A673 (cell line): ENCODE measurements at regions not wholly inside any gene's neighbourhood (a gene's known extent, or its start where the extent isn't known, plus 50 kb on each side); places are given as distances from the start of the nearest gene placed in this dataset.

Experiments
- EZH2 ChIP-seq: fragments of 200-600 bp; sonication (generic); IDR thresholded peaks from 2 replicates; pipeline ENCODE4 v1.6.1; 2017; ENCODE audit warnings: borderline replicate concordance, low read depth, mild to moderate bottlenecking, mixed read lengths, antibody characterized with exemption, low read length; ENCODE audit not compliant: poor library complexity, severe bottlenecking
- TF ChIP-seq, protein P1 (sequence below): fragments of 300-800, 200-600 bp; sonication (generic); conservative IDR thresholded peaks from 2 replicates; pipeline ENCODE4 v1.5.1; 2017; ENCODE audit warnings: low read depth, mild to moderate bottlenecking, antibody characterized with exemption, low read length, moderate library complexity, mixed read lengths

DNA sequence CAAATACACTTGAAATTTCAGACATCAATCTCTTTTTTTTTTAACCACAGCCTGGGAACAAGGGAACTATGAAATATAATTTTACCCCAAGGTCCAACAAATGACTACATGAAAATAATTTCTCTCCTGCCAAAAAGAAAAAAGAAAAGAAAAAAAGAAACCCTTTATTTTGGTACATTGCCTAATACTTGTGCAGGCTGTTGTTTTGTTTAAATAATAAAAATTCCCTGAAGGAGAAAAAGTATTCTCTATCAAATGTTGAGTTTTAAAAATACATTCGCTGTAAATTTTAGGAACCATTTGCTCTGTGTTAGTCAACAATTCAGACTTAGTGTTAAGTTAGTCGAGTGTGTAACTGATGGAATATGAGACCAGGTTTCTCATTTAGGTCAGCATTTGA is 155.4 kb downstream of the PRDM6 start:
- TF ChIP-seq, protein P1, sequence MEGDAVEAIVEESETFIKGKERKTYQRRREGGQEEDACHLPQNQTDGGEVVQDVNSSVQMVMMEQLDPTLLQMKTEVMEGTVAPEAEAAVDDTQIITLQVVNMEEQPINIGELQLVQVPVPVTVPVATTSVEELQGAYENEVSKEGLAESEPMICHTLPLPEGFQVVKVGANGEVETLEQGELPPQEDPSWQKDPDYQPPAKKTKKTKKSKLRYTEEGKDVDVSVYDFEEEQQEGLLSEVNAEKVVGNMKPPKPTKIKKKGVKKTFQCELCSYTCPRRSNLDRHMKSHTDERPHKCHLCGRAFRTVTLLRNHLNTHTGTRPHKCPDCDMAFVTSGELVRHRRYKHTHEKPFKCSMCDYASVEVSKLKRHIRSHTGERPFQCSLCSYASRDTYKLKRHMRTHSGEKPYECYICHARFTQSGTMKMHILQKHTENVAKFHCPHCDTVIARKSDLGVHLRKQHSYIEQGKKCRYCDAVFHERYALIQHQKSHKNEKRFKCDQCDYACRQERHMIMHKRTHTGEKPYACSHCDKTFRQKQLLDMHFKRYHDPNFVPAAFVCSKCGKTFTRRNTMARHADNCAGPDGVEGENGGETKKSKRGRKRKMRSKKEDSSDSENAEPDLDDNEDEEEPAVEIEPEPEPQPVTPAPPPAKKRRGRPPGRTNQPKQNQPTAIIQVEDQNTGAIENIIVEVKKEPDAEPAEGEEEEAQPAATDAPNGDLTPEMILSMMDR, result no peak
- no peak for TF ChIP-seq EZH2
